HG03066 (cell line): ENCODE measurements at regions not wholly inside any gene's neighbourhood (a gene's known extent, or its start where the extent isn't known, plus 50 kb on each side); places are given as distances from the start of the nearest gene placed in this dataset.

ENCODE experiments used
- ATAC-seq: cut with Tn5 transposase; IDR thresholded peaks from one replicate; pipeline ENCODE4 v1.9.1; 2021; ENCODE audit warnings: low read depth; ENCODE audit not compliant: unreplicated experiment

GRCh38 chr1:239221656-239222055, 164.7 kb upstream of the CHRM3 start:
- ATAC-seq, result no peak

GRCh38 chr1:239219679-239220078, 166.7 kb upstream of the CHRM3 start:
- no peak for ATAC-seq

GRCh38 chr1:239218301-239218700, 168.1 kb upstream of the CHRM3 start:
- ATAC-seq, result no peak

GRCh38 chr1:239212811-239213220, 173.6 kb upstream of the CHRM3 start:
- no peak for ATAC-seq

- no peak for ATAC-seq
Observed at GRCh38 chr1:239209591-239209990, 176.8 kb upstream of the CHRM3 start.

- ATAC-seq, result no peak
Observed at GRCh38 chr1:239204401-239204800, 182.0 kb upstream of the CHRM3 start.

GRCh38 chr1:239197871-239198270, 188.5 kb upstream of the CHRM3 start:
- no peak for ATAC-seq

- no peak for ATAC-seq
Observed at GRCh38 chr1:239189998-239190512, 196.3 kb upstream of the CHRM3 start.

- no peak for ATAC-seq
Observed at GRCh38 chr1:239186487-239186886, 199.9 kb upstream of the CHRM3 start.

GRCh38 chr1:239185245-239185619, 201.1 kb upstream of the CHRM3 start:
- no peak for ATAC-seq

- ATAC-seq, result no peak
Observed at GRCh38 chr1:239184561-239185244, 201.7 kb upstream of the CHRM3 start.

- no peak for ATAC-seq
Observed at GRCh38 chr1:239178961-239179360, 207.4 kb upstream of the CHRM3 start.

- ATAC-seq, result no peak
Observed at GRCh38 chr1:239174880-239175279, 211.5 kb upstream of the CHRM3 start.

GRCh38 chr1:239170828-239171227, 215.5 kb upstream of the CHRM3 start:
- ATAC-seq, result no peak

- ATAC-seq, result no peak
Observed at GRCh38 chr1:239169276-239169675, 217.1 kb upstream of the CHRM3 start.

- no peak for ATAC-seq
Observed at GRCh38 chr1:239164451-239165180, 221.8 kb upstream of the CHRM3 start.

GRCh38 chr1:239155466-239156091, 230.8 kb upstream of the CHRM3 start:
- ATAC-seq, result no peak

GRCh38 chr1:239151937-239152336, 234.4 kb upstream of the CHRM3 start:
- no peak for ATAC-seq

- ATAC-seq, result no peak
Observed at GRCh38 chr1:239140968-239141367, 245.4 kb upstream of the CHRM3 start.

- no peak for ATAC-seq
Observed at GRCh38 chr1:239139801-239140200, 246.6 kb upstream of the CHRM3 start.

GRCh38 chr1:239128541-239128940, 257.8 kb upstream of the CHRM3 start:
- ATAC-seq, result no peak

GRCh38 chr1:239126884-239127283, 259.5 kb upstream of the CHRM3 start:
- no peak for ATAC-seq
